K562 (cell line): ENCODE measurements at regions not wholly inside any gene's neighbourhood (a gene's known extent, or its start where the extent isn't known, plus 50 kb on each side); places are given as distances from the start of the nearest gene placed in this dataset.

Experiments used
- ATAC-seq: fragments of 200-7000 bp; cut with Tn5 transposase; 3 replicates; pipeline ENCODE4 v1.9.1; 2020; ENCODE audit warnings: moderate library complexity
- BruUV-seq: library from RNA; stranded (reverse); fragments of 400-500 nt; replicated peaks from 2 replicates; lab custom pipeline; 2021; lab: Mats Ljungman, UMichigan
- CTCF ChIA-PET: fragments of 300-600 bp; formaldehyde crosslinking; extraction: SDS; loops from one replicate; lab custom pipeline; 2021; ENCODE audit warnings: low intra/inter-chr PET ratio; lab: Yijun Ruan, JAX
- POLR2A ChIA-PET: fragments of 300-600, 350-650 bp; sonication (Branson Sonifier 250); formaldehyde crosslinking; extraction: SDS; loops from one replicate; lab custom pipeline; 2021; ENCODE audit warnings: antibody characterized with exemption, inconsistent platforms; lab: Yijun Ruan, JAX
- DNase-seq, 4 experiments: peaks; one replicate each; pipeline versions ENCODE4 v3.0.0 to v3.0.0-alpha.2; 2011 to 2018; ENCODE audit warnings: low spot score in 3 of 4, mixed read lengths in 3 of 4; ENCODE audit errors: extremely low read depth in 1 of 4
- FAIRE-seq: peaks from 2 replicates; lab custom pipeline; 2011; peaks lifted over from hg19 to GRCh38; lab: Jason Lieb, UNC
- H2AFZ ChIP-seq: 2 replicates; pipeline ENCODE4 v1.6.0; 2011; ENCODE audit warnings: low read depth, low read length, control low read depth, inconsistent platforms
- H3K27ac ChIP-seq: fragments of 200-600 bp; 3 replicates; pipeline ENCODE4 v1.8.0; 2011; ENCODE audit warnings: low read depth, mild to moderate bottlenecking, control low read depth, inconsistent platforms, low read length, moderate library complexity, mixed read lengths; ENCODE audit errors: extremely low read depth
- H3K27me3 ChIP-seq, 2 experiments: fragments of 300-600 bp in 1 of 2; 2 replicates in 1 of 2; 3 replicates in 1 of 2; pipeline versions ENCODE4 v1.6.0 to v1.8.0; 2011; ENCODE audit warnings: inconsistent platforms in 2 of 2, low read length in 2 of 2, mild to moderate bottlenecking in 1 of 2, mixed read lengths in 1 of 2, moderate library complexity in 1 of 2; ENCODE audit not compliant: control insufficient read depth in 2 of 2, insufficient read depth in 2 of 2
- H3K36me3 ChIP-seq: fragments of 300-600 bp; 3 replicates; pipeline ENCODE4 v1.8.0; 2011; ENCODE audit warnings: mild to moderate bottlenecking, low read length, inconsistent platforms; ENCODE audit not compliant: control insufficient read depth, insufficient read depth
- H3K4me1 ChIP-seq, 2 experiments: fragments of 200-600 bp in 1 of 2; replicated peaks in 1 of 2; 2 replicates in 1 of 2; 3 replicates in 1 of 2; pipeline versions ENCODE4 v1.5.1 to v1.8.0; 2011; ENCODE audit warnings: inconsistent platforms in 2 of 2, low read length in 2 of 2, mild to moderate bottlenecking in 1 of 2, mixed read lengths in 1 of 2, moderate library complexity in 1 of 2; ENCODE audit not compliant: control insufficient read depth in 2 of 2, insufficient read depth in 2 of 2
- H3K4me2 ChIP-seq: 2 replicates; pipeline ENCODE4 v1.6.1; 2011; ENCODE audit warnings: low read length, control low read depth, inconsistent platforms, mixed read lengths; ENCODE audit not compliant: insufficient read depth
- H3K4me3 ChIP-seq: fragments of 200-600 bp; sonication (generic), shearing (Covaris generic); 2 replicates; pipeline ENCODE4 v1.5.1; 2016; ENCODE audit warnings: control low read depth, inconsistent platforms
- H3K79me2 ChIP-seq: fragments of 200-600 bp; 3 replicates; pipeline ENCODE4 v1.8.0; 2011; ENCODE audit warnings: low read length, inconsistent platforms; ENCODE audit not compliant: control insufficient read depth, insufficient read depth
- H3K9ac ChIP-seq, 2 experiments: 2 replicates each; pipeline versions ENCODE4 v1.6.0 to v1.6.1; 2011; ENCODE audit warnings: low read depth in 2 of 2, low read length in 2 of 2, control low read depth in 1 of 2, inconsistent platforms in 1 of 2, mild to moderate bottlenecking in 1 of 2, mixed read lengths in 1 of 2; ENCODE audit not compliant: insufficient read depth in 1 of 2
- H3K9me1 ChIP-seq: one replicate; pipeline ENCODE4 v1.6.0; 2011; ENCODE audit warnings: inconsistent platforms, mild to moderate bottlenecking, low read length, moderate library complexity; ENCODE audit not compliant: control insufficient read depth, insufficient read depth
- H3K9me3 ChIP-seq: replicated peaks from 2 replicates; pipeline ENCODE4 v1.5.1; 2011; ENCODE audit warnings: low read depth, low read length, inconsistent platforms; ENCODE audit not compliant: control insufficient read depth, insufficient read depth
- H4K20me1 ChIP-seq: replicated peaks from 2 replicates; pipeline ENCODE4 v1.6.1; 2011; ENCODE audit warnings: low read length, inconsistent platforms, mixed read lengths; ENCODE audit not compliant: control insufficient read depth, insufficient read depth
- HDAC6 ChIP-seq: IDR thresholded peaks from 2 replicates; pipeline ENCODE4 v1.6.1; 2012; ENCODE audit warnings: low read depth, mild to moderate bottlenecking, control low read depth, inconsistent platforms, low read length, moderate library complexity
- MAFK ChIP-seq: IDR thresholded peaks from 2 replicates; pipeline ENCODE4 v1.6.1; 2011; ENCODE audit warnings: low read length, improper control_type of control experiment
- RNF2 ChIP-seq: sonication (generic); IDR thresholded peaks from 2 replicates; pipeline ENCODE4 v1.6.1; 2016
- TAL1 ChIP-seq: fragments of 450-650 bp; IDR thresholded peaks from 2 replicates; pipeline ENCODE4 v1.6.1; 2016; ENCODE audit warnings: mild to moderate bottlenecking
- ZNF263 ChIP-seq: sonication (generic); formaldehyde crosslinking; IDR thresholded peaks from 2 replicates; pipeline ENCODE4 v1.8.0; 2022; ENCODE audit warnings: mild to moderate bottlenecking, missing genetic modification reagents, borderline replicate concordance
- ZNF584 ChIP-seq: fragments of 200-800 bp; sonication (Bioruptor generic); IDR thresholded peaks from 2 replicates; pipeline ENCODE4 v1.6.1; 2016; ENCODE audit warnings: low read depth, mild to moderate bottlenecking, missing genetic modification characterization, missing compliant biosample characterization
- WGBS: fragments of 100-300 bp; shearing (Covaris generic); methylation state at CpG from one replicate; pipeline ENCODE4 v1.1.6; 2016; ENCODE audit warnings: low coverage, mixed read lengths; ENCODE audit not compliant: insufficient coverage; ENCODE audit errors: missing lambda C conversion rate; 5-methylcytosine and 5-hydroxymethylcytosine counted together
- in situ Hi-C: fragments of 300-500 bp; cut with MboI; formaldehyde crosslinking; loops from 4 replicates; pipeline ENCODE4 v1.15.0; 2018; ENCODE audit warnings: inconsistent platforms, mixed read lengths
- intact Hi-C: fragments of 100-400 bp; cut with micrococcal nuclease; formaldehyde crosslinking; loops from 2 replicates; pipeline ENCODE4 v1.14.2; 2022
- TF ChIP-seq, protein P1 (sequence below): fragments of 450-650 bp; IDR thresholded peaks from 2 replicates; pipeline ENCODE4 v1.6.1; 2017; ENCODE audit warnings: antibody characterized with exemption, mild to moderate bottlenecking
- TF ChIP-seq, protein P2 (sequence below): fragments of 450-650 bp; IDR thresholded peaks from 2 replicates; pipeline ENCODE4 v1.6.1; 2016

DNA sequence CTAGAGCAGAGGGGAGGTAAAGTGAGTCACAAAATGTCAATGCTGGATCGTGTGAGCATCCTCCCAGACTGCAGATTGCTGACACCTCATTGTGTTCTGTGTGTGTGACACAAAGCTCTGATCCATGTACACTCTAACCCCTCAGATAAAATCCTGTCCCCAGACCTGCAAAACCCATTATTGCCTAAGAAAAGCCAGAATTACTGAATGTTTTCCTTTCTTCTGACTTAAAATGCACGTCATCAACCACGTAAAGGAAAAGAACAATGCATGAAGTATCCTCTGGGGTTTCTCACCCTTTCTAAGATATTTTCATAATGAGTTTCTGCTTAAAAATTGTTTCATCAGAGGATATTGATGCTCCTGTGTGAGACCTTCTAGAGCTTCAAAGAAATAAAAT lies 218.0 kb upstream of the PREP start:
- CTCF ChIA-PET = no interaction called here

DNA sequence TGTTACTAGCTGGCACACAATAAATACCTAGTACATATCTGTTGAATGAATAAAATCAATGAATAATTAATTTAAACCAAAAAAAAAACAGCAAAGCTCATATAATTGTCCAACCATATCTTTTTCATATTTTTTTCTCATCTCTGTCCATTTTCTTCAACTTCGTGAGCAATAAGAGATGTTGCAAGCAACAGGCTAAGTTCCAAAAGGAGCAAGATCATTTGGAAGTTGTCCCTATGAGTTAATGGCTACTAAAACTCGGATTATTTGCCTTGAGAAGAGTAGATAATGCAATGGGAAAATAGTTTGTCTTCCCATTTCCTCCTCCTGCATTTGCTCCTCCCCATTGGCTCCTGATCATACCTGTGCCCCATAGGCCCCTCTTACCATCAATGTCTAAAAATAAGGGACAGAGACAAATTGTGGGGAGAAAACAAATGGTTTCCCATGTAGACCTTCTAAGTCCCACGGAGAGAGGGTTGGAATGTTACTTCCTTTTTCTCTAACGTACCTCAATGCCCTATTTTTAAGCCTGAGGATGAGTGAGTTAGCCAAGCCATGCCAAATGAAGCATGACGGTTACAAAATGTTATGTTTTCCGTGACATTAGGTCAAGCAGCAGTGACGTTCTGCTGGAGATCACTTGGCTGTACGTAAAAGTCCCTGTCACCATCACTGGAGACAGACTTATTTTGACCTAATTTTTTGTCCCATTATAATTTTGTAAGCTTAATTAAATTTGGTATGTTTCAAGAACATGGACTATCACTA lies 217.3 kb upstream of the PREP start:
- H3K4me3 ChIP-seq = no peak overlapping the region
- intact Hi-C loops (no loop called here), in situ Hi-C loops (no loop called here)
- H3K79me2 ChIP-seq = no peaks in the 10 kb centered on the region
- H3K36me3 ChIP-seq = no peaks in the 10 kb centered on the region
- CTCF ChIA-PET = no interaction called here
- H2AFZ ChIP-seq = no peak overlapping the region
- no peaks in the 10 kb centered on the region for H4K20me1 ChIP-seq
- H3K27me3 ChIP-seq = peaks cover 2 to 4% of the 10 kb centered on the region in 2 experiments; a peak in 2 of 5 replicates
- BruUV-seq = no TSS peak
- no peak for ATAC-seq
- no peaks in the 10 kb centered on the region for H3K9me1 ChIP-seq
- no peaks in the 10 kb centered on the region for H3K4me1 ChIP-seq
- no peak for TF ChIP-seq TAL1
- TF ChIP-seq, protein P1, sequence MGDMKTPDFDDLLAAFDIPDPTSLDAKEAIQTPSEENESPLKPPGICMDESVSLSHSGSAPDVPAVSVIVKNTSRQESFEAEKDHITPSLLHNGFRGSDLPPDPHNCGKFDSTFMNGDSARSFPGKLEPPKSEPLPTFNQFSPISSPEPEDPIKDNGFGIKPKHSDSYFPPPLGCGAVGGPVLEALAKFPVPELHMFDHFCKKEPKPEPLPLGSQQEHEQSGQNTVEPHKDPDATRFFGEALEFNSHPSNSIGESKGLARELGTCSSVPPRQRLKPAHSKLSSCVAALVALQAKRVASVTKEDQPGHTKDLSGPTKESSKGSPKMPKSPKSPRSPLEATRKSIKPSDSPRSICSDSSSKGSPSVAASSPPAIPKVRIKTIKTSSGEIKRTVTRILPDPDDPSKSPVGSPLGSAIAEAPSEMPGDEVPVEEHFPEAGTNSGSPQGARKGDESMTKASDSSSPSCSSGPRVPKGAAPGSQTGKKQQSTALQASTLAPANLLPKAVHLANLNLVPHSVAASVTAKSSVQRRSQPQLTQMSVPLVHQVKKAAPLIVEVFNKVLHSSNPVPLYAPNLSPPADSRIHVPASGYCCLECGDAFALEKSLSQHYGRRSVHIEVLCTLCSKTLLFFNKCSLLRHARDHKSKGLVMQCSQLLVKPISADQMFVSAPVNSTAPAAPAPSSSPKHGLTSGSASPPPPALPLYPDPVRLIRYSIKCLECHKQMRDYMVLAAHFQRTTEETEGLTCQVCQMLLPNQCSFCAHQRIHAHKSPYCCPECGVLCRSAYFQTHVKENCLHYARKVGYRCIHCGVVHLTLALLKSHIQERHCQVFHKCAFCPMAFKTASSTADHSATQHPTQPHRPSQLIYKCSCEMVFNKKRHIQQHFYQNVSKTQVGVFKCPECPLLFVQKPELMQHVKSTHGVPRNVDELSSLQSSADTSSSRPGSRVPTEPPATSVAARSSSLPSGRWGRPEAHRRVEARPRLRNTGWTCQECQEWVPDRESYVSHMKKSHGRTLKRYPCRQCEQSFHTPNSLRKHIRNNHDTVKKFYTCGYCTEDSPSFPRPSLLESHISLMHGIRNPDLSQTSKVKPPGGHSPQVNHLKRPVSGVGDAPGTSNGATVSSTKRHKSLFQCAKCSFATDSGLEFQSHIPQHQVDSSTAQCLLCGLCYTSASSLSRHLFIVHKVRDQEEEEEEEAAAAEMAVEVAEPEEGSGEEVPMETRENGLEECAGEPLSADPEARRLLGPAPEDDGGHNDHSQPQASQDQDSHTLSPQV = no peak
- no peak for TF ChIP-seq HDAC6
- TF ChIP-seq MAFK = no peak
- no peak for TF ChIP-seq RNF2
- 0% methylated on average over 8 of the region's 8 CpGs for WGBS
- no peak for FAIRE-seq
- no peak for DNase-seq
- H3K9ac ChIP-seq = no peak overlapping the region
- H3K4me2 ChIP-seq = no peak overlapping the region
- no peaks in the 10 kb centered on the region for H3K9me3 ChIP-seq
- no peak overlapping the region for H3K27ac ChIP-seq
- POLR2A ChIA-PET = no interaction called here

More for the DNA sequence above, 218.0 kb upstream of the PREP start:
- Histone ChIP-seq H3K79me2 (no peaks in the 10 kb centered on the region), H3K9me1 (no peaks in the 10 kb centered on the region), H3K4me2 (no peak overlapping the region), H3K36me3 (no peaks in the 10 kb centered on the region), H3K27me3 (peaks cover 2 to 4% of the 10 kb centered on the region in 2 experiments; a peak in 2 of 5 replicates), H3K4me3 (no peak overlapping the region), H3K4me1 (no peaks in the 10 kb centered on the region), H4K20me1 (no peaks in the 10 kb centered on the region), H3K9me3 (no peaks in the 10 kb centered on the region), H2AFZ (no peak overlapping the region)
- in situ Hi-C loops = no loop called here
- intact Hi-C loops = no loop called here
- POLR2A ChIA-PET = no interaction called here
- 0% methylated on average over 3 of the region's 3 CpGs for WGBS
- no TSS peak for BruUV-seq
- FAIRE-seq (no peak), DNase-seq (no peak)
- TF ChIP-seq ZNF584 (CRISPR knock-in tag) = no peak
- TF ChIP-seq ZNF263 (CRISPR knock-in tag) = no peak
- TF ChIP-seq, protein P2, sequence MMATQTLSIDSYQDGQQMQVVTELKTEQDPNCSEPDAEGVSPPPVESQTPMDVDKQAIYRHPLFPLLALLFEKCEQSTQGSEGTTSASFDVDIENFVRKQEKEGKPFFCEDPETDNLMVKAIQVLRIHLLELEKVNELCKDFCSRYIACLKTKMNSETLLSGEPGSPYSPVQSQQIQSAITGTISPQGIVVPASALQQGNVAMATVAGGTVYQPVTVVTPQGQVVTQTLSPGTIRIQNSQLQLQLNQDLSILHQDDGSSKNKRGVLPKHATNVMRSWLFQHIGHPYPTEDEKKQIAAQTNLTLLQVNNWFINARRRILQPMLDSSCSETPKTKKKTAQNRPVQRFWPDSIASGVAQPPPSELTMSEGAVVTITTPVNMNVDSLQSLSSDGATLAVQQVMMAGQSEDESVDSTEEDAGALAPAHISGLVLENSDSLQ = no peak
- TF ChIP-seq, all 486 proteins: peak for 0
- Histone ChIP-seq H3K27ac (no peak overlapping the region), H3K9ac (no peak overlapping the region)
- no peak for ATAC-seq
